Muscle layer of colon (tissue), 2 donors: ENCODE measurements at regions not wholly inside any gene's neighbourhood (a gene's known extent, or its start where the extent isn't known, plus 50 kb on each side); places are given as distances from the start of the nearest gene placed in this dataset.

Source experiments
- H3K27ac ChIP-seq: one replicate; pipeline ENCODE4 v1.7.0; 2013; ENCODE audit warnings: low read depth, mild to moderate bottlenecking, low read length, moderate library complexity
- H3K27me3 ChIP-seq, 2 donors: one replicate each; pipeline ENCODE4 v1.7.0; 2013; ENCODE audit warnings: low read length in 2 of 2, mild to moderate bottlenecking in 2 of 2; ENCODE audit not compliant: insufficient read depth in 2 of 2, control insufficient read depth in 1 of 2
- H3K36me3 ChIP-seq: one replicate; pipeline ENCODE4 v1.7.0; 2013; ENCODE audit warnings: mild to moderate bottlenecking, low read length; ENCODE audit not compliant: insufficient read depth
- H3K4me1 ChIP-seq: one replicate; pipeline ENCODE4 v1.7.0; 2013; ENCODE audit warnings: mild to moderate bottlenecking, low read length; ENCODE audit not compliant: insufficient read depth
- H3K4me3 ChIP-seq, 2 donors: one replicate each; pipeline ENCODE4 v1.7.0; 2013; ENCODE audit warnings: low read length in 2 of 2, low read depth in 1 of 2, mild to moderate bottlenecking in 1 of 2, moderate library complexity in 1 of 2
- H3K9ac ChIP-seq: one replicate; pipeline ENCODE4 v1.7.0; 2013; ENCODE audit warnings: low read length
- H3K9me3 ChIP-seq: one replicate; pipeline ENCODE4 v1.7.0; 2013; ENCODE audit warnings: mild to moderate bottlenecking, low read length
- donor health status: abdominal sarcoma.
- donor health status: Adenocarcinoma of cecum.

GRCh38 chr4:126364311-126364911 lies 1049.7 kb downstream of the FAT4 start:
- no peak overlapping the region for H3K27ac ChIP-seq
- no peak overlapping the region for H3K4me3 ChIP-seq
- H3K36me3 ChIP-seq: no peaks in the 10 kb centered on the region
- peaks cover 8% of the 10 kb centered on the region for H3K4me1 ChIP-seq
- no peak overlapping the region for H3K9ac ChIP-seq
- no peaks in the 10 kb centered on the region for H3K9me3 ChIP-seq
- H3K27me3 ChIP-seq: no peaks in the 10 kb centered on the region

- no peak overlapping the region for H3K4me3 ChIP-seq
- H3K4me1 ChIP-seq: peaks cover 10% of the 10 kb centered on the region
- no peaks in the 10 kb centered on the region for H3K36me3 ChIP-seq
- H3K27ac ChIP-seq: no peak overlapping the region
- H3K9me3 ChIP-seq: no peaks in the 10 kb centered on the region
- H3K9ac ChIP-seq: no peak overlapping the region
- no peaks in the 10 kb centered on the region for H3K27me3 ChIP-seq
These were observed 1054.3 kb downstream of the FAT4 start for GRCh38 chr4:126369076-126369475.

GRCh38 chr4:126372634-126373033 lies 1057.9 kb downstream of the FAT4 start:
- Histone ChIP-seq H3K27me3 (no peaks in the 10 kb centered on the region), H3K9ac (no peak overlapping the region), H3K4me3 (no peak overlapping the region), H3K9me3 (no peaks in the 10 kb centered on the region), H3K27ac (no peak overlapping the region), H3K36me3 (no peaks in the 10 kb centered on the region), H3K4me1 (peaks cover 10% of the 10 kb centered on the region)

GRCh38 chr4:126375462-126376054 lies 1060.8 kb downstream of the FAT4 start:
- H3K9me3 ChIP-seq: no peaks in the 10 kb centered on the region
- no peak overlapping the region for H3K27ac ChIP-seq
- H3K4me1 ChIP-seq: no peaks in the 10 kb centered on the region
- H3K4me3 ChIP-seq: no peak overlapping the region
- no peaks in the 10 kb centered on the region for H3K27me3 ChIP-seq
- no peaks in the 10 kb centered on the region for H3K36me3 ChIP-seq
- no peak overlapping the region for H3K9ac ChIP-seq

GRCh38 chr4:126385954-126386353 lies 1071.2 kb downstream of the FAT4 start:
- H3K4me3 ChIP-seq: no peak overlapping the region
- H3K4me1 ChIP-seq: no peaks in the 10 kb centered on the region
- H3K9ac ChIP-seq: no peak overlapping the region
- H3K36me3 ChIP-seq: no peaks in the 10 kb centered on the region
- no peaks in the 10 kb centered on the region for H3K9me3 ChIP-seq
- H3K27me3 ChIP-seq: no peaks in the 10 kb centered on the region
- no peak overlapping the region for H3K27ac ChIP-seq

- no peak overlapping the region for H3K9ac ChIP-seq
- H3K4me3 ChIP-seq: no peak overlapping the region
- H3K27ac ChIP-seq: no peak overlapping the region
These were observed 1071.8 kb downstream of the FAT4 start for GRCh38 chr4:126386512-126386911.

GRCh38 chr4:126395664-126396063 lies 1080.9 kb downstream of the FAT4 start:
- no peaks in the 10 kb centered on the region for H3K36me3 ChIP-seq
- no peaks in the 10 kb centered on the region for H3K27me3 ChIP-seq
- no peaks in the 10 kb centered on the region for H3K4me1 ChIP-seq
- H3K9ac ChIP-seq: no peak overlapping the region
- no peaks in the 10 kb centered on the region for H3K9me3 ChIP-seq
- no peak overlapping the region for H3K4me3 ChIP-seq
- H3K27ac ChIP-seq: no peak overlapping the region

More at GRCh38 chr4:126386512-126386911, 1071.8 kb downstream of the FAT4 start:
- Histone ChIP-seq H3K27me3 (no peaks in the 10 kb centered on the region), H3K4me1 (no peaks in the 10 kb centered on the region), H3K36me3 (no peaks in the 10 kb centered on the region), H3K9me3 (no peaks in the 10 kb centered on the region)

GRCh38 chr4:126396121-126396520 lies 1081.4 kb downstream of the FAT4 start:
- Histone ChIP-seq H3K4me1 (no peaks in the 10 kb centered on the region), H3K9me3 (no peaks in the 10 kb centered on the region), H3K27me3 (no peaks in the 10 kb centered on the region), H3K36me3 (no peaks in the 10 kb centered on the region), H3K27ac (no peak overlapping the region), H3K9ac (no peak overlapping the region), H3K4me3 (no peak overlapping the region)

- H3K4me1 ChIP-seq: no peaks in the 10 kb centered on the region
These were observed 1081.9 kb downstream of the FAT4 start for GRCh38 chr4:126396703-126397102.

GRCh38 chr4:126404549-126404948 lies 1089.8 kb downstream of the FAT4 start:
- no peaks in the 10 kb centered on the region for H3K9me3 ChIP-seq
- H3K4me3 ChIP-seq: no peak overlapping the region
- no peaks in the 10 kb centered on the region for H3K27me3 ChIP-seq
- H3K9ac ChIP-seq: no peak overlapping the region
- H3K36me3 ChIP-seq: no peaks in the 10 kb centered on the region
- H3K27ac ChIP-seq: no peak overlapping the region
- H3K4me1 ChIP-seq: no peaks in the 10 kb centered on the region

More at GRCh38 chr4:126396703-126397102, 1081.9 kb downstream of the FAT4 start:
- Histone ChIP-seq H3K9me3 (no peaks in the 10 kb centered on the region), H3K27ac (no peak overlapping the region), H3K4me3 (no peak overlapping the region), H3K36me3 (no peaks in the 10 kb centered on the region), H3K9ac (no peak overlapping the region), H3K27me3 (no peaks in the 10 kb centered on the region)

GRCh38 chr4:126405369-126405982 lies 1090.7 kb downstream of the FAT4 start:
- H3K36me3 ChIP-seq: no peaks in the 10 kb centered on the region
- H3K9me3 ChIP-seq: no peaks in the 10 kb centered on the region
- H3K27ac ChIP-seq: no peak overlapping the region
- H3K9ac ChIP-seq: no peak overlapping the region
- H3K27me3 ChIP-seq: no peaks in the 10 kb centered on the region
- no peaks in the 10 kb centered on the region for H3K4me1 ChIP-seq
- H3K4me3 ChIP-seq: no peak overlapping the region

GRCh38 chr4:126409746-126410145 lies 1095.0 kb downstream of the FAT4 start:
- H3K36me3 ChIP-seq: no peaks in the 10 kb centered on the region
- no peak overlapping the region for H3K9ac ChIP-seq
- no peaks in the 10 kb centered on the region for H3K4me1 ChIP-seq
- no peaks in the 10 kb centered on the region for H3K27me3 ChIP-seq
- H3K9me3 ChIP-seq: no peaks in the 10 kb centered on the region
- H3K27ac ChIP-seq: no peak overlapping the region
- H3K4me3 ChIP-seq: no peak overlapping the region
